Naive thymus-derived CD8-positive, alpha-beta T cell (primary cell): ENCODE measurements at regions not wholly inside any gene's neighbourhood (a gene's known extent, or its start where the extent isn't known, plus 50 kb on each side); places are given as distances from the start of the nearest gene placed in this dataset.

ENCODE experiments used
- ATAC-seq, 2 donors: fragments of 150-1000 bp; cut with Tn5 transposase in 1 of 2; sonication (Bioruptor Pico), chemical (Tn5 transposase) in 1 of 2; 1 replicate in 1 of 2; 2 replicates in 1 of 2; pipeline ENCODE4 v1.10.0; 2021; ENCODE audit warnings: mild to moderate bottlenecking in 2 of 2, moderate library complexity in 2 of 2
- POLR2A ChIA-PET: fragments of 350-600 bp; sonication (Branson Sonifier 250); formaldehyde crosslinking; loops from one replicate; lab custom pipeline; 2021; ENCODE audit warnings: antibody characterized with exemption; lab: Charles Lee
- DNase-seq, 10 donors: peaks; one replicate each; pipeline versions ENCODE4 v3.0.0 to v3.0.0-alpha.2; 2020 to 2022
- H3K27ac Mint-ChIP-seq, 10 donors: one replicate each; pipeline ENCODE4 v1.8.0; 2020 to 2022; ENCODE audit warnings: mild to moderate bottlenecking in 10 of 10, mixed read lengths in 10 of 10, moderate library complexity in 4 of 10, inconsistent platforms in 1 of 10
- H3K27me3 Mint-ChIP-seq, 5 donors: one replicate each; pipeline ENCODE4 v1.8.0; 2021 to 2022; ENCODE audit warnings: mixed read lengths in 5 of 5
- H3K36me3 Mint-ChIP-seq, 3 donors: one replicate each; pipeline ENCODE4 v1.8.0; 2020 to 2022; ENCODE audit warnings: mixed read lengths in 3 of 3, mild to moderate bottlenecking in 2 of 3, inconsistent platforms in 1 of 3
- H3K4me1 Mint-ChIP-seq, 4 donors: one replicate each; pipeline ENCODE4 v1.8.0; 2021 to 2022; ENCODE audit warnings: mixed read lengths in 4 of 4
- H3K4me3 Mint-ChIP-seq, 10 donors: one replicate each; pipeline ENCODE4 v1.8.0; 2020 to 2022; ENCODE audit warnings: mild to moderate bottlenecking in 10 of 10, mixed read lengths in 10 of 10, moderate library complexity in 6 of 10, inconsistent platforms in 1 of 10
- H3K9me3 Mint-ChIP-seq, 9 donors: one replicate each; pipeline ENCODE4 v1.8.0; 2020 to 2022; ENCODE audit warnings: mixed read lengths in 9 of 9, mild to moderate bottlenecking in 3 of 9, inconsistent platforms in 1 of 9, moderate library complexity in 1 of 9

GRCh38 chr18:49648811-49649210, 87.0 kb downstream of the LIPG start:
- H3K27ac Mint-ChIP-seq = peak overlapping the region in 1 of 10 donors; percentile 40
- peaks cover 0 to 10% (median 3%) of the 10 kb centered on the region in 5 donors for H3K27me3 Mint-ChIP-seq
- DNase-seq (no peak), ATAC-seq (no peak)
- no peaks in the 10 kb centered on the region for H3K36me3 Mint-ChIP-seq
- no peak overlapping the region for H3K4me3 Mint-ChIP-seq
- POLR2A ChIA-PET = no interaction called here
- H3K4me1 Mint-ChIP-seq = peaks cover 2 to 6% (median 4%) of the 10 kb centered on the region in 4 donors
- H3K9me3 Mint-ChIP-seq = no peaks in the 10 kb centered on the region
